ENCODE measurements at regions not wholly inside any gene's neighbourhood (a gene's known extent, or its start where the extent isn't known, plus 50 kb on each side); places are given as distances from the start of the nearest gene placed in this dataset.

DNA sequence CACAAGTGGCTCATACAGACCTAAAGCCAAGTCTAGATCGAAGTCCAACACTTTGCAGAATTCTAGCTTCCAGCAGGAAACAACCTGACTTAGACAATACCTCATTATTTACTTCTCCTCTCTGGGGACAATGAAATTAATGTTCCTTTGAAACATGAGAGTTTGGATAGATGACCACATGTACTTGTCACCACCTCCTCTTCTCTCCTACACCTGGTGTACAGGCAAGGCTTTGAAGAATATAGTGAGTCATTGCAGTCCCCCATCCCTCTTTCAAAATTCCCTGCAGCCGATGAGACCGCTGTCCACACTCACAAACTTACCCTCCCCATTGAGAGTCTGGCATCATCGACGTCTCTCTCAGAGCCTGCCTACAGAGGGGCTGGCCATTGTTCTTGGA, 189.0 kb upstream of the HES1 start:
- TF ChIP-seq, protein P1, sequence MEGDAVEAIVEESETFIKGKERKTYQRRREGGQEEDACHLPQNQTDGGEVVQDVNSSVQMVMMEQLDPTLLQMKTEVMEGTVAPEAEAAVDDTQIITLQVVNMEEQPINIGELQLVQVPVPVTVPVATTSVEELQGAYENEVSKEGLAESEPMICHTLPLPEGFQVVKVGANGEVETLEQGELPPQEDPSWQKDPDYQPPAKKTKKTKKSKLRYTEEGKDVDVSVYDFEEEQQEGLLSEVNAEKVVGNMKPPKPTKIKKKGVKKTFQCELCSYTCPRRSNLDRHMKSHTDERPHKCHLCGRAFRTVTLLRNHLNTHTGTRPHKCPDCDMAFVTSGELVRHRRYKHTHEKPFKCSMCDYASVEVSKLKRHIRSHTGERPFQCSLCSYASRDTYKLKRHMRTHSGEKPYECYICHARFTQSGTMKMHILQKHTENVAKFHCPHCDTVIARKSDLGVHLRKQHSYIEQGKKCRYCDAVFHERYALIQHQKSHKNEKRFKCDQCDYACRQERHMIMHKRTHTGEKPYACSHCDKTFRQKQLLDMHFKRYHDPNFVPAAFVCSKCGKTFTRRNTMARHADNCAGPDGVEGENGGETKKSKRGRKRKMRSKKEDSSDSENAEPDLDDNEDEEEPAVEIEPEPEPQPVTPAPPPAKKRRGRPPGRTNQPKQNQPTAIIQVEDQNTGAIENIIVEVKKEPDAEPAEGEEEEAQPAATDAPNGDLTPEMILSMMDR (conservative IDR thresholded peaks at IDR 0.05 in 1 of 2, IDR thresholded peaks at IDR 0.05 in 1 of 2; ENCODE audit: extremely low read depth in 1 of 2, insufficient read depth in 1 of 2, low read depth in 1 of 2, low read length in 2 of 2): no peak
- no peak for TF ChIP-seq EZH2 (IDR thresholded peaks at IDR 0.05; ENCODE audit: borderline replicate concordance, low read length)
